NCI-H128 (cell line): ENCODE measurements at regions not wholly inside any gene's neighbourhood (a gene's known extent, or its start where the extent isn't known, plus 50 kb on each side); places are given as distances from the start of the nearest gene placed in this dataset.

Experiments used
- DNase-seq: peaks from one replicate; lab custom pipeline; 2025; ENCODE audit not compliant: unreplicated experiment; lab: John Stamatoyannopoulos, UW

DNA sequence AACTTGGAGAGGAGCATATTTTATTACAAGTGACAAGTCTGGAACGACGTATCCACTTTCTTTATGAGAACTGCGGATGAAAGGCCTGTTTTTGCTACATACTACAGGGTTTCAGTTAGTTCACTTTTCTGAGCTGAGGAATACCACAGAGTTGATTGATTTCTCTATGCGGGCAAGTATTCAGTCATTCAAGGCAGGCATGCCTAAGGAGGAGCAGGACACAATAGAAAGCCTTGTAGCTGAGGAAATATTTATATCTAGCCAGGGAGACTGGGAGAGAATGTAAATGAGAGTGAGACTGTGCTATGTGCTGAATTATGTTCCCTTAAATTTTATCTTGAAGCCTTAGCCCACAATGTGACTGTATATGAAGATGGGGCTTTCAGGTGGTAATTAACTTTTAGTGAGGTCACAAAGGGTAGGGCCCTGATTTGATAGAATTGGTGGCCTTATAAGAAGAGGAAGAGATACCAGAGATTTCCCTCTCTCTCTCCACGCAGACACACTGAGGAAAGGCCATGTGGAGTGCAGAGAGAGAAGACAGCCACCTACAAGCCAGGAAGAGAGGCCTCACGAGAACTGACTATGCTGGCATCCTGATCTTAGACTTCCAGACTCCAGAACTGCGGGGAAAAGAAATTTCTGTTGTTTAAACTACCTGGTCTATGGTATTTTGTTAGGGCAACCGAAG lies 459.0 kb upstream of the ATP2B1 start:
- no peak for DNase-seq

GRCh38 chr12:90166671-90167070 lies 458.0 kb upstream of the ATP2B1 start:
- no peak for DNase-seq

GRCh38 chr12:90166012-90166411 lies 457.4 kb upstream of the ATP2B1 start:
- DNase-seq, result no peak

- no peak for DNase-seq
Measured at GRCh38 chr12:90163975-90164374, 455.3 kb upstream of the ATP2B1 start.

DNA sequence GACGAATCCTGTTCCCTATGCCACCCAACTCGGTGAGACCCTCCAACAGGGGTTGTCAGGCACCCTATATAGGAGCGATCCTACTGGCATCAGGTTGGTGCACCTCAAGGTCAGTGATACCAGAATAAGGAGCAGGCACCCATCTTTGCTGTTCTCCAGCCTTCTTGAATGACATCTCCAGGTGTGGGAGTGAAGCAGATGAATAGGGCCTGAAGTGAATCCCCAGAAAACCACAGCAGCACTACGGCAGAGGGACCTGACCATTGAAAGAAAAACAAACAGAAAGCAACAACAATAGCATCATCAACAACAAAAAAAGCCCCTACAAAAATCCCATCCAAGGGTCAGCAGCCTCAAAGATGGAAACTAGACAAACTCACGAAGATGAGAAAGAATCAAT lies 445.2 kb upstream of the ATP2B1 start:
- no peak for DNase-seq

DNA sequence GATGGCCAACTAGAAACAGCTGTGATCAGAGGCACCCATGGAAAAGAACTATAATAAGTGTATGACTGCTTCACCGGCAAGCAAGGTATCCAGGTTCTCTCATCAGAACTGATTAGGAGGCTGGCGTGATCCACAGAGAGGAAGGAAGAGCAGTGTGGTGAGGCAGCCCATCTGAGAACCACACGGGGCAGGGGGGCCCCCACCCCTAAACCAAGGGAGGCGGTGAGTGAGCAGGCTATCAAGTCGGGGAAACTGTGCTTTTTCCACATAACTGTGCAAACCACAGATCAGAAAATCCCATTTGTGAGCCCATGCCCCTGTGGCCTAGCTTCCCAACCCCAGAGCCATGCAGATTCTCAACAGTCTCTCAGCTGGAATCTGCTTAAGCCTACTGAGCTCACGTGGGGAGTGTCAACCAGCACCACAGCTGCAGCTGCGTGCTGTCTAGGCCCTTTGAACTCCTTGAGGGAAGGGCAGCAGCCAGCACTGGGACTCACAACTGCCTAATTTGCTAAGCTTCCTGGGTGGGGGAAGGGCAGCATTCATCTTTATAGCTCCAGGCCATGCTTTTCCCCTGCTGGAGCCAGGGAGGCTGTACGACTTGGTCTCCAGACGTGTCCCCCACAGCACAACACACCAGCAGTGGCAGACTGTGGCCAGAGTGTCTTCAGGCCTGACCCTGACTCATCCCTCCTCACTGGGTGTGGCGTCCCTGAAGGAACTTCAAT lies 444.4 kb upstream of the ATP2B1 start:
- DNase-seq, result no peak

GRCh38 chr12:90151491-90152015 lies 442.9 kb upstream of the ATP2B1 start:
- no peak for DNase-seq

- DNase-seq, result no peak
Measured at GRCh38 chr12:90149453-90149852, 440.8 kb upstream of the ATP2B1 start.

DNA sequence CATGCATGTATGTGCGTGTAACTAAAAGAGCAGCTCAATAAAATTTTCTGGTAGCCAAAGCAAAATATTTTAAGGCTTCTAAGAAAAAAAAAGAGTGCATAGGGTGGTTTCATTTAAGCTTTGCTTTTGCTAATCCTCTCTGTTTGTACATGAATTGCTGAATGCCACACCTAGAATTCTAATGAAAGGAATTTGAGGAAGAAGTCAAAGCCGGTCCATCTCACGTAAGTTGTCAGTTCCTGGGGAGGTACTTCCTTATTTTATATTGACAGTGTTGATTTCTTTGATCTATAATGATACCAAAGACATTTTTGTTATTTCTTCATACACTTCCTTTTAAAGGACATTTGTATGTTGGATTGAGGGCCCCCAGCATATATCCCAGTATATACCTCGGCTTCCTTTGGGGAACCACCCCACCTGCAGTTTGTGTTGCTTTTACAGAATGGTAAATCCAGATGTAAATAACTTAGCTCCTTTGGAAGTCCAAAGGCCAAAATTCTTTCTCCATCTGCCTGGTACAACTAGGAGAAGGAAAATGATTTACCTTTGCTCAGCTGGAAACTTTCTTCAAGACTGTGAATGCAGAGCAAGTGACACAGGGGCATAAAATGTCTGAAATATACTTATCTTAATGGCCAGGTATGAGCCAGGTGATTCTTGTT lies 420.9 kb upstream of the ATP2B1 start:
- DNase-seq, result no peak

GRCh38 chr12:90128526-90128925 lies 419.9 kb upstream of the ATP2B1 start:
- DNase-seq, result no peak

GRCh38 chr12:90126125-90126524 lies 417.5 kb upstream of the ATP2B1 start:
- DNase-seq, result no peak

DNA sequence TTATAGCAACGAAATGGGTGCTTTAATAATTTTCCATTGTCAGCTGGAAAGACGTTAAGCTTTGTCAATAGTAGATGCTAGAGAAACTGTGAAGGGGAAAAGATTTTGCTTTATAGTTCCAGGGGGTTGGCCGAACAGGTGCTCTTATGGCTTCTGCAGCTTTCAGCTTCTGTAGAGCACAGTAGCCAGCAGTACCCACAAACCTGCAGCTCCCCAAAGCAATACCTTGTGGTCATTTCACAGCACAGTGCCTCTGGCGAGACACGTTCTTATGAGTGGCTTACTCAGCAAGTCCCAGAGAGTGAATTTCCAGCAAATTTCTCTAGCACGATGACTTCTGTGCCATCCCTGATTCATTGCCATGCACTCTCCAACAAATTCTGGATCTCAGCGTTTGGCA lies 416.3 kb upstream of the ATP2B1 start:
- no peak for DNase-seq

DNA sequence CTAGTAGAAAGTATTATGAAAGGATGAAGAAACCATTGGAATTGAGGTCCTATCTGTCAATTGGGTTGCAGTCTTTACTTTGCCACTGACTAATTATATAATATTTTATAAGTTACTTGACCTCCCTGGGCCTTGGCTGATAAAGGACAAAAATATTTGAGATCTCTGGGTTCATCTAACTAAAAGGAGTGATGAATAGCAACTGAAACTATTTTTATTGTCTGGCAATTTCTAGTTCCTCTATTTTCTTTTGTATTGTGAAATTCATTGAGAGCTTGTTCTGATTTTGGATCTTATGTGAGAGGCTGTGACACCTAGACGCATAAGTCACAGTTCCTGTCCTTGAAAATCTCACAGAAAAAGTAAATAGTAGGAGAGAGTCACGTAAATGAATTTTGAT lies 415.7 kb upstream of the ATP2B1 start:
- no peak for DNase-seq

DNA sequence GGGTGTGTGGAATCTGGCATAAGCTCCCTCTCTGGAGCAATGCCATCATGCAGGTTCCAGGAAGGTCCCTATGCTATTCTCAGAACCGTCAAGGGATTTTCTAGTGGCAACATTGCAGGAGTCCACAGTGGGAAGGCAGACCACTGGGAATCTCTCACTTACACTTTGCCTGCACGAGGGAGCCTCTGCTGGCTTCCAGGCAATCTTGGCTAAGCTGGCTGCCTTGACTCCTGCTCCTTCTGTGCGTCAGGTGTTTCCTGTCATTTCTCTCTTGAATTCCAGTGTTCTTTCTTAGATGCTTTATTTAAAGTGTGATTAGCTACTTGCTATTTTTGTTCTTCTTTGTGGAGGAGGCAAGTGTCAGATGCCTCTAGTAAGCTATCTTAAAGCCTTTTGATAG lies 414.0 kb upstream of the ATP2B1 start:
- no peak for DNase-seq

- DNase-seq, result no peak
Measured at GRCh38 chr12:90120627-90121026, 412.0 kb upstream of the ATP2B1 start.

- no peak for DNase-seq
Measured at GRCh38 chr12:90112666-90113065, 404.0 kb upstream of the ATP2B1 start.

GRCh38 chr12:90111791-90112580 lies 403.3 kb upstream of the ATP2B1 start:
- no peak for DNase-seq

DNA sequence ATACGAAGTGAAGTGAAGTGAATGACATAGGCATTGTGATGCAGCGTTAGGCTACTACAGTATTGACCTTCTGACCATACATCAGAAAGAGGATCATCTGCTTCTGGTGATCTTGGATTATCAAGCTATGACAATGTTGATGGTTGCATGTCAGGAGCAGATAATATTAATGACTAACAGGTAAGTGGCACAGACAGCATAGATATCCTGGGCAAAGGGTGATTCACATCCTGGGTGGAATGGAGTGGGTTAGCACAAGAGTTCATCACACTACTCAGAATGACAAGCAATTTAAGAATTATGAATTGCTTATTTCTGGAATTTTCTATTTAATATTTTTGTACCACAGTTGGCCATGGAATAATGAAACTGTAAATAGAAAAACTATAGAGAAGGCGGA lies 397.9 kb upstream of the ATP2B1 start:
- DNase-seq, result no peak

DNA sequence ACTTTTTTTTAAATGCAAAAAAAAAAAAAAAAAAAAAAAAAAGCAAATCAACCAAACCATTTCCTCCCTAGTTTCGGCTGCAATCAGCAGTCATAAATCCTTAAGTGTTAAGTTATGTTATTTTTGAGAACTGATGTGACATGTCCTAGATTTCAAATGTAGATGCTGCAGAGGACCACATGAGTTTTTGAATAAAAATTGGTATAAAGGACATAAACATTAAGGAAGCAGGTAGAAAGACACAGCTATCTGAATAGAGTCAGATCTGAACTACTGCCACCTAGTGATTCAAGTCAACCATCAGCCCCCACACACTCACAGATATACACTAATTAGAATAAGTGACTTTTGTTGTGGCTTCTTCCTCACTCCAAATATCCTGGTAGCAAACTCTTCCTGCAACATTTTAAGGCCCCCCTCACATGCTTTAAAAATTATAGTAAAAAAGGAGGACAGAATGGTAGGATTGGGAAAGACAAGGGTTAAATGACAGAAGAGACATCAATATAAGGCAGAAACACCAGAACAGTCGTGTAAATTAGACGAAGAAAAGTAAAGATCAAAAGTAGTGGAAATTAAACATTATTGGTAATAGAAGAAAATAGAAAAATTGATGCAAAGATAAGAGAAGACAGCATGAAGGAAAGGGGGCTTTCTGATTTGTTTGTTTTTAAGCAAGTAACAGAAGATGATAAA lies 394.5 kb upstream of the ATP2B1 start:
- no peak for DNase-seq

DNA sequence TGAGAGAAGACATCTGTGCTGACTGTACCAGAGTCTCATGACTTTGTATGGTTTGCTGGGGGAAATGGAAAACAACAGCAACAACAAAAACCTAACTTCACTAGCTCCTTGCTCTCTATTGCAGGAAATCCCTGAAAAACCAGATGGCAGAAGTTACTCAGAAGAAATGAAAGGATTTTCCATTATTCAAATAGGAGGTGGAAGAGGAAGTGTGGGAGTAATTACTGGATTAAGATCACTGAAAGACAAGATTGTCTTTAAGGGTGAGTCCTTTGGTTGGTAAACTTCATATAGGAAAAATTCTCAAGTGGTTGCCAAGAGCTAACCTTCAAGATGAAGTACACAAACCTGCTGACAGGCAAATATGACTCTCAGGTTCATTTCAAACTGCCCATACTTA lies 391.9 kb upstream of the ATP2B1 start:
- no peak for DNase-seq

DNA sequence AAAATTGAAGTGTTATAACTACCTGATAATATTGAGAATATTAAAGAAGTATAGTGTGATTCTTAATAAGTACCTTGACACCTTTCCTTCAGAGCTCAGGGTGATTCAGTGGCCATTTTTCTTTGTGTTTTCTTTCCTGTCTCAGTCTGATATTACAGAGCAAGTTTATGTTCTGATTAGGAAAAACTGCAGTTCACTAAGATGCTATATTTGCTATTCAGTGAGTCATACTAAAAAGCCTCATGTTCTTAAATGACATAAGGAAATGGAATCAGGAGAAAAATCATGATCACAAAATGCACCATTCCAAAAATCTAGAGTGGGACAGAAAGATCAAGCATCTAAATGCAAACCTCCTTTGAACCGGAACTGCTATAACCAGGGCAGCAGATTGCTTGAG lies 390.6 kb upstream of the ATP2B1 start:
- DNase-seq, result no peak
